Right atrium auricular region (tissue), 2 donors: ENCODE measurements at regions not wholly inside any gene's neighbourhood (a gene's known extent, or its start where the extent isn't known, plus 50 kb on each side); places are given as distances from the start of the nearest gene placed in this dataset.

Experiments
- DNase-seq: peaks from one replicate; pipeline ENCODE4 v3.0.0-alpha.2; 2019; ENCODE audit warnings: low spot score
- H3K27ac ChIP-seq, 2 donors: fragments of 200-600 bp; sonication (generic); 1 replicate in 1 of 2; 2 replicates in 1 of 2; pipeline ENCODE4 v1.5.1; 2016 to 2019
- H3K27me3 ChIP-seq, 2 donors: fragments of 200-600 bp; sonication (generic); one replicate each; pipeline versions ENCODE4 v1.5.1 to v1.6.0; 2017 to 2019
- H3K36me3 ChIP-seq: fragments of 200-600 bp; sonication (generic); one replicate; pipeline ENCODE4 v1.5.1; 2016
- H3K4me1 ChIP-seq, 2 donors: fragments of 200-600 bp; sonication (generic); one replicate each; pipeline versions ENCODE4 v1.5.1 to v1.6.0; 2017 to 2019
- H3K4me3 ChIP-seq, 2 donors: fragments of 200-600 bp; sonication (generic); 1 replicate in 1 of 2; 2 replicates in 1 of 2; pipeline ENCODE4 v1.5.1; 2017 to 2019; ENCODE audit warnings: mild to moderate bottlenecking in 1 of 2, moderate library complexity in 1 of 2
- H3K9me3 ChIP-seq, 2 donors: fragments of 200-600 bp; sonication (generic); one replicate each; pipeline ENCODE4 v1.5.1; 2019
- TF ChIP-seq, protein P1 (sequence below), 2 donors: fragments of 200-600 bp; sonication (generic); IDR thresholded peaks; one replicate each; pipeline ENCODE4 v1.5.1; 2019; ENCODE audit warnings: antibody characterized with exemption in 2 of 2

DNA sequence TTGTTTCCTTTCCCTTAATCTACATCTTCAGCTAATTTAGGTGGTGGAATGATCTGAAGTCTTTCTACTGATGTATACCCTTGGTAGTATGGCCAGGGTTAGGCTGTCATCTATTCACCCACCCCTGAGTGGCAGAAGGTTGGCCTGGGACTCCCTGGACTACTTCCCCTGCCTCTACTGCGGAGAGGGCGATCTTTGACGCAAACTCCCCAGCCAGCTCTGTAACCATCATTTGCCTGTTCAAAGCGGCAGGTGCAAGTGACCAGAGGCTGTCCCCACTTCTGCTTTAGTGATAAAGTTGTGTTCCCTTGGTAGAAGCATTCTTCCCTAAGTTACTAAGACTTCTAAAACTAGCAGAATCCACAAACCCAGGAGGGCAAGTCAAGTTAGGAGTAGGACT lies 70.8 kb upstream of the UNC5B start:
- no peaks in the 10 kb centered on the region for H3K9me3 ChIP-seq
- no peak overlapping the region for H3K4me3 ChIP-seq
- no peak for DNase-seq
- no peaks in the 10 kb centered on the region for H3K27me3 ChIP-seq
- TF ChIP-seq, protein P1, sequence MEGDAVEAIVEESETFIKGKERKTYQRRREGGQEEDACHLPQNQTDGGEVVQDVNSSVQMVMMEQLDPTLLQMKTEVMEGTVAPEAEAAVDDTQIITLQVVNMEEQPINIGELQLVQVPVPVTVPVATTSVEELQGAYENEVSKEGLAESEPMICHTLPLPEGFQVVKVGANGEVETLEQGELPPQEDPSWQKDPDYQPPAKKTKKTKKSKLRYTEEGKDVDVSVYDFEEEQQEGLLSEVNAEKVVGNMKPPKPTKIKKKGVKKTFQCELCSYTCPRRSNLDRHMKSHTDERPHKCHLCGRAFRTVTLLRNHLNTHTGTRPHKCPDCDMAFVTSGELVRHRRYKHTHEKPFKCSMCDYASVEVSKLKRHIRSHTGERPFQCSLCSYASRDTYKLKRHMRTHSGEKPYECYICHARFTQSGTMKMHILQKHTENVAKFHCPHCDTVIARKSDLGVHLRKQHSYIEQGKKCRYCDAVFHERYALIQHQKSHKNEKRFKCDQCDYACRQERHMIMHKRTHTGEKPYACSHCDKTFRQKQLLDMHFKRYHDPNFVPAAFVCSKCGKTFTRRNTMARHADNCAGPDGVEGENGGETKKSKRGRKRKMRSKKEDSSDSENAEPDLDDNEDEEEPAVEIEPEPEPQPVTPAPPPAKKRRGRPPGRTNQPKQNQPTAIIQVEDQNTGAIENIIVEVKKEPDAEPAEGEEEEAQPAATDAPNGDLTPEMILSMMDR (IDR thresholded peaks at IDR 0.05), result no peak
- H3K27ac ChIP-seq, result no peak overlapping the region
- H3K36me3 ChIP-seq, result no peaks in the 10 kb centered on the region
- H3K4me1 ChIP-seq, result peaks cover 0 to 19% of the 10 kb centered on the region in 2 donors

DNA sequence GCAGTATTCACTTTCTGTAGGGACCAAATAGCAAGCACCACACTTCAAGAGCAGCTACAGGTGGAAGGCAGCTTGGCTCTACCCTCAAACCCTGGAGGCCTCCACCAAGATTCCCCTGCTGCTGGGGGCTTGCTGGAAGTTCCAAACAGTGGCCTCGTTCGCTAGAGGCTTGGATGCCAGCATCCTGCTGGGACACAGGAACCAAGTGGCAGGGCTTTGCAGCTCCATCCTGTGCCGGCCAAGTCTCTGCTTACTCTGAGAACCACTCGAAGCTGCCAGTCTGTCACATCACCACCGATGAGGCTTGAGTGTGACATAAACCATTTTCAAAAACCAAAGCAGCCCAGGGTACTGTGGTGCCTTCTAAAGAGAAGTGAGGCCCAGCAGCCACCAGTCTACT lies 69.2 kb upstream of the UNC5B start:
- no peaks in the 10 kb centered on the region for H3K27me3 ChIP-seq
- no peak for DNase-seq
- H3K27ac ChIP-seq, result peak overlapping the region in 1 of 2 donors; percentile 42
- H3K36me3 ChIP-seq, result no peaks in the 10 kb centered on the region
- H3K4me3 ChIP-seq, result no peak overlapping the region
- peaks cover 0 to 15% of the 10 kb centered on the region in 2 donors for H3K4me1 ChIP-seq
- H3K9me3 ChIP-seq, result no peaks in the 10 kb centered on the region
- TF ChIP-seq, protein P1 (IDR thresholded peaks at IDR 0.05), result no peak

DNA sequence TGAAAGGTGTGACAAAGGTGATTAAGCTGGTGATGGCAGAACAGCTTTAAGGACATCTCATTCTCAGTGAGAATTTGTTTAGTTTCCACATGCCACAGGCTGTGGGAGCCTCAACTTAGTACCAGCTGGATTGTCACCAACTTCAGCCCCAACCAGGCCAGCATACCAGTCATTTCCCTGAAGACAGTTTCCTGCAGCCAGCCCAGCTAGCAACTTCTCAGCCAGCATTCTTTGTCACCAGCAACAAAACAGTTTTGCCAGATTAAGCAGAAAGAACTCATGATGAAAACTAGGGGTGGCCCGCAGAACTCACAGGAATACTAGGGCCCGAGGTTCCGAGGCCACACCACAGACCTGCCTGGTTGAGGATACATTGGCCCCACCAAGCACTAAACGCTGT lies 68.8 kb upstream of the UNC5B start:
- Histone ChIP-seq H3K27me3 (no peaks in the 10 kb centered on the region), H3K4me3 (no peak overlapping the region), H3K36me3 (no peaks in the 10 kb centered on the region), H3K4me1 (peaks cover 0 to 11% of the 10 kb centered on the region in 2 donors), H3K9me3 (no peaks in the 10 kb centered on the region), H3K27ac (peak overlapping the region in 1 of 2 donors; percentile 42)
- TF ChIP-seq, protein P1 (IDR thresholded peaks at IDR 0.05), result no peak
- no peak for DNase-seq

DNA sequence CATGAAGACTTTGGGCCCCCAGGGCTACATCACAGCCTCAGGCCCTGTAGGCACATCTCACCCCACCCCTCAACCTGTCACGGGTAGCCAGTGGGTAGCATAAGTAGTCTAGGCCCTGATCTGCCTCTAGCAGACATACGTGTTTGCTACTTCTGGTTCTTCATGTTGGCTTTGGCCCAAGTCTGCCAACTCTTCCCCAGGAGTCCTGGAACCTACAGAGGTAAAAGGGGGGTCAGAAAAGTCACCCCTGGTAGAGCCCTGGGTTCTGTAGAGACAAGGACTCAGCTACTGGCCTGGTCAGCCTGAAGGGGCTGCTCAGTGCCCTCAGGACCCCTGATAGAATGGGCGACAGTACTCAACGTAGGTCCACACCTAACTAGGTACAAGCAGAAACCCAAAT lies 67.5 kb upstream of the UNC5B start:
- Histone ChIP-seq H3K4me1 (peaks cover 0 to 11% of the 10 kb centered on the region in 2 donors), H3K4me3 (no peak overlapping the region), H3K36me3 (no peaks in the 10 kb centered on the region), H3K9me3 (no peaks in the 10 kb centered on the region), H3K27me3 (no peaks in the 10 kb centered on the region), H3K27ac (no peak overlapping the region)
- TF ChIP-seq, protein P1 (IDR thresholded peaks at IDR 0.05), result no peak
- DNase-seq, result no peak

DNA sequence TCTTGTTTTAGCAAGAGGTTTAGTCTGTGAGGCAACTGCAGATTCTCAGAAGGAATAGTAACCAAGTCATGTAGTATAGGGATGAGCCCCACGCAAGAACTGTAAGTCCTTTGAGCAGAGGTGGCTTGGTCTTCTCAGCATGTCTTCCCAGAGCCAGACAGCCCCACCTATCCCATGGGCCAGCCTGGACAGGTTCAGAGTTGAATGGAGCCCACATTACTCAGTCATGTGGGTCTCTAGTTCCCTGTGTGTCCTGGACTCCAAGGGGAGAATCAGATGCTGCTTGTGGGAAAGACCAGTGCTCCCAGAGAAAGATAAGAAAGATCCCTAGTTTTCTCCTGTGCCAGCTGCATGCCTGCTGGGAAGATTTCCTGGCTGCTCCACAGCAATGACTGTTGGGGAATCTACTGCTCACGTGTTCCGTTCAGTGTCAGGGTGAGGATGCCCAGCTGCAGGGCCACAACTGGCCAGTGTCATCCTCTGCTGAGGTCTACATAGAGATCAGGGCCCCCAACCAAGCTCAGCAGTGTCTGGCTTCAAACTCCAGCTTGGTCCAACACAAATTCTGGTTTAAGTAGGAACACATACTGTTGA lies 66.9 kb upstream of the UNC5B start:
- Histone ChIP-seq H3K36me3 (no peaks in the 10 kb centered on the region), H3K27me3 (no peaks in the 10 kb centered on the region), H3K27ac (no peak overlapping the region), H3K4me1 (peaks cover 0 to 11% of the 10 kb centered on the region in 2 donors), H3K9me3 (no peaks in the 10 kb centered on the region), H3K4me3 (no peak overlapping the region)
- DNase-seq, result no peak
- TF ChIP-seq, protein P1 (IDR thresholded peaks at IDR 0.05), result no peak

DNA sequence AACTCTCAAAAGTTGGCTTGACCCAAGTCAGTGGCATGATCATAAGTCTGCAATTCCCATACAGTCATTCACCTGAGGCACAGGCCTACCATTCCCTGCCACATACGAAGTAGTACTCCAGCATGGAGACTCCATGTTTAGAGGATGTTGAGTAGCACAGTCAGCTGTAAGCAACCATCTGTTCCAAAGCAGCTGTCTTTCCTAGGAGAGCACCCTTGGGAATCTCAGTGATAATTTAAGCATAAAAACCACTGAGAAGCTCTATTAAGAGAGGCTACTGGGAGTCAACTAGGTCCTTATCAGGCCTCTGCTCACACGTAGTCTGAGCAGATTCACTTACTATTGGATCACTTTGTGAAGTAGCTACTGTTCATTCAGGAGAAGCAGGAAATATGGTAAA lies 61.6 kb upstream of the UNC5B start:
- Histone ChIP-seq H3K4me1 (no peaks in the 10 kb centered on the region), H3K4me3 (no peak overlapping the region), H3K36me3 (no peaks in the 10 kb centered on the region), H3K9me3 (no peaks in the 10 kb centered on the region), H3K27me3 (no peaks in the 10 kb centered on the region), H3K27ac (no peak overlapping the region)
- no peak for DNase-seq
- TF ChIP-seq, protein P1 (IDR thresholded peaks at IDR 0.05), result no peak
